SK-N-SH treated with all-trans-retinoic acid at 6 μM for 48 hours (cell line): ENCODE measurements at regions not wholly inside any gene's neighbourhood (a gene's known extent, or its start where the extent isn't known, plus 50 kb on each side); places are given as distances from the start of the nearest gene placed in this dataset.

Source experiments
- ATAC-seq: fragments of 200-7000 bp; cut with Tn5 transposase; 3 replicates; pipeline ENCODE4 v1.9.1; 2020; ENCODE audit warnings: mild to moderate bottlenecking, moderate library complexity
- ARNTL ChIP-seq: fragments of 450-650 bp; formaldehyde crosslinking; IDR thresholded peaks from 2 replicates; pipeline ENCODE4 v1.5.0; 2020; ENCODE audit warnings: low read depth, mild to moderate bottlenecking, moderate library complexity, borderline replicate concordance
- BACH2 ChIP-seq: fragments of 250-450 bp; sonication (Bioruptor Pico); IDR thresholded peaks from 2 replicates; pipeline ENCODE4 v1.9.0; 2021; ENCODE audit warnings: mild to moderate bottlenecking, borderline replicate concordance
- ESRRG ChIP-seq: fragments of 250-450 bp; sonication (Bioruptor Pico); IDR thresholded peaks from 2 replicates; pipeline ENCODE4 v1.6.1; 2021; ENCODE audit warnings: mild to moderate bottlenecking
- GLIS3 ChIP-seq: fragments of 250-450 bp; sonication (Bioruptor Pico); IDR thresholded peaks from 2 replicates; pipeline ENCODE4 v1.5.0; 2020; ENCODE audit warnings: mild to moderate bottlenecking, moderate library complexity
- ISL1 ChIP-seq: fragments of 250-450 bp; sonication (Bioruptor Pico); IDR thresholded peaks from 2 replicates; pipeline ENCODE4 v2.1.2; 2022; ENCODE audit warnings: mild to moderate bottlenecking, moderate library complexity
- OSR1 ChIP-seq: fragments of 250-450 bp; sonication (Bioruptor Pico); IDR thresholded peaks from 2 replicates; pipeline ENCODE4 v1.8.0; 2022; ENCODE audit warnings: moderate library complexity, mild to moderate bottlenecking, inconsistent platforms
- POU6F1 ChIP-seq: fragments of 250-450 bp; sonication (Bioruptor Pico); IDR thresholded peaks from 2 replicates; pipeline ENCODE4 v1.8.0; 2021; ENCODE audit warnings: low read depth, mild to moderate bottlenecking, moderate library complexity, borderline replicate concordance
- PPARA ChIP-seq: fragments of 250-450 bp; sonication (Bioruptor Pico); IDR thresholded peaks from 2 replicates; pipeline ENCODE4 v1.5.0; 2020; ENCODE audit warnings: mild to moderate bottlenecking, borderline replicate concordance
- RARB ChIP-seq: fragments of 250-450 bp; sonication (Bioruptor Pico); IDR thresholded peaks from 2 replicates; pipeline ENCODE4 v1.8.0; 2021; ENCODE audit warnings: mild to moderate bottlenecking, moderate library complexity
- SNAI2 ChIP-seq: fragments of 250-450 bp; sonication (Bioruptor Pico); IDR thresholded peaks from 2 replicates; pipeline ENCODE4 v1.5.0; 2020; ENCODE audit warnings: mild to moderate bottlenecking, moderate library complexity
- TCF4 ChIP-seq: fragments of 250-450 bp; sonication (Bioruptor Pico); IDR thresholded peaks from 2 replicates; pipeline ENCODE4 v1.8.0; 2021; ENCODE audit warnings: mild to moderate bottlenecking, moderate library complexity, borderline replicate concordance
- TOX ChIP-seq: fragments of 250-450 bp; sonication (Bioruptor Pico); IDR thresholded peaks from 2 replicates; pipeline ENCODE4 v1.8.0; 2021; ENCODE audit warnings: mild to moderate bottlenecking, moderate library complexity, borderline replicate concordance
- ZC3H10 ChIP-seq: fragments of 250-450 bp; sonication (Bioruptor Pico); IDR thresholded peaks from 2 replicates; pipeline ENCODE4 v1.5.1; 2021; ENCODE audit warnings: mild to moderate bottlenecking, moderate library complexity
- ZFP3 ChIP-seq: fragments of 250-450 bp; sonication (Bioruptor Pico); IDR thresholded peaks from 2 replicates; pipeline ENCODE4 v1.5.0; 2020; ENCODE audit warnings: mild to moderate bottlenecking, moderate library complexity
- ZFP30 ChIP-seq: fragments of 450-650 bp; formaldehyde crosslinking; IDR thresholded peaks from 2 replicates; pipeline ENCODE4 v1.5.0; 2022; ENCODE audit warnings: mild to moderate bottlenecking, moderate library complexity
- ZNF565 ChIP-seq: fragments of 450-650 bp; formaldehyde crosslinking; conservative IDR thresholded peaks from 2 replicates; pipeline ENCODE4 v1.5.0; 2020; ENCODE audit warnings: low read depth, mild to moderate bottlenecking, moderate library complexity
- ZNF70 ChIP-seq: fragments of 450-650 bp; formaldehyde crosslinking; IDR thresholded peaks from 2 replicates; pipeline ENCODE4 v1.5.0; 2020; ENCODE audit warnings: mild to moderate bottlenecking, moderate library complexity
- ZNF8 ChIP-seq: fragments of 450-650 bp; formaldehyde crosslinking; IDR thresholded peaks from 2 replicates; pipeline ENCODE4 v1.5.0; 2020; ENCODE audit warnings: mild to moderate bottlenecking, moderate library complexity
- TF ChIP-seq, protein P1 (sequence below): fragments of 250-450 bp; sonication (Bioruptor Pico); IDR thresholded peaks from 2 replicates; pipeline ENCODE4 v1.5.1; 2021; ENCODE audit warnings: mild to moderate bottlenecking, moderate library complexity
- TF ChIP-seq, protein P2 (sequence below): fragments of 250-450 bp; sonication (Bioruptor Pico); IDR thresholded peaks from 2 replicates; pipeline ENCODE4 v1.5.1; 2020; ENCODE audit warnings: low read depth, mild to moderate bottlenecking, moderate library complexity

- ATAC-seq = no peak
- TF ChIP-seq TCF4 = no peak
Observed at GRCh38 chr2:120594856-120595685, 140.6 kb upstream of the GLI2 start.

DNA sequence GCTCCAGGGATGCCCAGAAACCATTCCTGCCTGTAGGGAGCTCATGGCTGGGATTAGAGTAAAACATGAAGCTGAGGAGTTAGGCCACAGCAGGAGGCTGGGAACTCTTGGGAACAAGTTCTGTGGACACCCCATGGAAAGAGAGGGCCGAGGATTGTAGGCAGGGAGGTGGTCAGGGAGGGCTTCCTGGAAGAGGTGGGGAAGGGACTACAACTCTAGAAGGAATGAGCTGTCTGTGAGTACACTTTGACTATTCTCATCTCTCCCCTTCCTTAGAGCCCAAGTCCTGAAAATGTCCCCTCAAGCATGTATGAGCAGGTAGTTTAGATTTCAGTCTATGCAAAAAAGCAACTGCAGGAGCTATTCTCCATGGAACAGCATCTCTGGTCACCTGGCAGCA lies 139.9 kb upstream of the GLI2 start:
- no peak for ATAC-seq
- TF ChIP-seq SNAI2 (CRISPR knock-in tag) (no peak), ARNTL (CRISPR knock-in tag) (no peak), TOX (CRISPR knock-in tag) (no peak), ISL1 (no peak), POU6F1 (CRISPR knock-in tag) (no peak), ESRRG (CRISPR knock-in tag) (no peak), ZNF70 (CRISPR knock-in tag) (no peak), ZC3H10 (CRISPR knock-in tag) (no peak), BACH2 (CRISPR knock-in tag) (no peak), PPARA (CRISPR knock-in tag) (no peak), OSR1 (CRISPR knock-in tag) (no peak), GLIS3 (CRISPR knock-in tag) (no peak), ZNF8 (no peak), ZFP3 (no peak), TCF4 (no peak), ZNF565 (no peak), ZFP30 (CRISPR knock-in tag) (no peak)
- TF ChIP-seq, protein P1, sequence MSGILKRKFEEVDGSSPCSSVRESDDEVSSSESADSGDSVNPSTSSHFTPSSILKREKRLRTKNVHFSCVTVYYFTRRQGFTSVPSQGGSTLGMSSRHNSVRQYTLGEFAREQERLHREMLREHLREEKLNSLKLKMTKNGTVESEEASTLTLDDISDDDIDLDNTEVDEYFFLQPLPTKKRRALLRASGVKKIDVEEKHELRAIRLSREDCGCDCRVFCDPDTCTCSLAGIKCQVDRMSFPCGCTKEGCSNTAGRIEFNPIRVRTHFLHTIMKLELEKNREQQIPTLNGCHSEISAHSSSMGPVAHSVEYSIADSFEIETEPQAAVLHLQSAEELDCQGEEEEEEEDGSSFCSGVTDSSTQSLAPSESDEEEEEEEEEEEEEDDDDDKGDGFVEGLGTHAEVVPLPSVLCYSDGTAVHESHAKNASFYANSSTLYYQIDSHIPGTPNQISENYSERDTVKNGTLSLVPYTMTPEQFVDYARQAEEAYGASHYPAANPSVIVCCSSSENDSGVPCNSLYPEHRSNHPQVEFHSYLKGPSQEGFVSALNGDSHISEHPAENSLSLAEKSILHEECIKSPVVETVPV (CRISPR knock-in tag) = no peak
- TF ChIP-seq, protein P2, sequence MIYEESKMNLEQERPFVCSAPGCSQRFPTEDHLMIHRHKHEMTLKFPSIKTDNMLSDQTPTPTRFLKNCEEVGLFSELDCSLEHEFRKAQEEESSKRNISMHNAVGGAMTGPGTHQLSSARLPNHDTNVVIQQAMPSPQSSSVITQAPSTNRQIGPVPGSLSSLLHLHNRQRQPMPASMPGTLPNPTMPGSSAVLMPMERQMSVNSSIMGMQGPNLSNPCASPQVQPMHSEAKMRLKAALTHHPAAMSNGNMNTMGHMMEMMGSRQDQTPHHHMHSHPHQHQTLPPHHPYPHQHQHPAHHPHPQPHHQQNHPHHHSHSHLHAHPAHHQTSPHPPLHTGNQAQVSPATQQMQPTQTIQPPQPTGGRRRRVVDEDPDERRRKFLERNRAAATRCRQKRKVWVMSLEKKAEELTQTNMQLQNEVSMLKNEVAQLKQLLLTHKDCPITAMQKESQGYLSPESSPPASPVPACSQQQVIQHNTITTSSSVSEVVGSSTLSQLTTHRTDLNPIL (CRISPR knock-in tag) = no peak

DNA sequence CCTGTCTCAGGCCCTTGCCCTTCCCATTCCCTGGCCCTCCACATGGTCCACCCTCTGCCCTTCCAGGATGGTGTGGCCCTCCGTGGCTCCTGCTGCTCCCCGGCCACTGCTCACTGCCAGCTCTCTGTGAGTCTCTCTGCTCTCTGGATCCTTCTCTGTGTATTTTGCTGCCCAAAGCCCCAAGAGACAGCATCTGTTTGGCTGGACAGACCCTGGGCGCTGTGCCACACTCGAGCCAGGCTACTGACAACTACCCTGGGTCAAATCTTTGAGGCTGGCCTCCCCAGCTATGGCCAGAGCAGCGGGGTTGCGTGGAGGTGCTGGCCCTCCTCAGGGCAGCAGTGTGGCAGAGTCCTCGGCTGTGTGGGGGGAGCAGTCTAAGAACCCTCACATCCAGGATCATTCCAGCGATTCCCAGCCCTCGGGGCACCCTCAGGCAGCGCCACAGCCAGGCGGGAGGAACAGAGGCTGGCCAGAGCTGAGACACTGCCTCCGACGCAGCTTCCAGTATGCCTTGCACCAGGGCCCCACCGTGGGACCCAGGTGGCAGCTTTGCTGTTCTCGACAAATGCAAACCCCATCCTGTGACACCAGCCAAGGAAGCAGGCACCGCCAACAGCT lies 139.4 kb upstream of the GLI2 start:
- no peak; the same call in 2 of the 3 replicates for ATAC-seq
- TF ChIP-seq ZNF70 (CRISPR knock-in tag) (no peak), RARB (CRISPR knock-in tag) (no peak), OSR1 (CRISPR knock-in tag) (no peak), BACH2 (CRISPR knock-in tag) (no peak), ZFP3 (no peak), GLIS3 (CRISPR knock-in tag) (no peak), POU6F1 (CRISPR knock-in tag) (no peak), ISL1 (no peak), TCF4 (no peak)
- TF ChIP-seq, protein P2 (CRISPR knock-in tag) = no peak
- TF ChIP-seq, all 23 proteins: peak for 0
